ENCODE measurements at regions not wholly inside any gene's neighbourhood (a gene's known extent, or its start where the extent isn't known, plus 50 kb on each side); places are given as distances from the start of the nearest gene placed in this dataset.

GRCh38 chr2:74045454-74045853, 60.7 kb downstream of the TET3 start:
- H4K20me1 ChIP-seq (ENCODE audit: low read depth, low read length), result no peaks in the 10 kb centered on the region
- no peak overlapping the region for H3K27ac ChIP-seq (ENCODE audit: low read depth, low read length)

DNA sequence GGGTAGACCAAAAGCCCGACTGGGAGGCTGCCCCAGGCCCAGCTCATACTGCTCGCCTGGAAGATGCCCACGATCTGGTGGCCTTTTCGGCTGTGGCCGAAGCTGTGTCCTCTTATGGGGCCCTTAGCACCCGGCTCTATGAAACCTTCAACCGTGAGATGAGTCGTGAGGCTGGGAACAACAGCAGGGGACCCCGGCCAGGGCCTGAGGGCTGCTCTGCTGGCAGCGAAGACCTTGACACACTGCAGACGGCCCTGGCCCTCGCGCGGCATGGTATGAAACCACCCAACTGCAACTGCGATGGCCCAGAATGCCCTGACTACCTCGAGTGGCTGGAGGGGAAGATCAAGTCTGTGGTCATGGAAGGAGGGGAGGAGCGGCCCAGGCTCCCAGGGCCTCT, 61.7 kb downstream of the TET3 start:
- Histone ChIP-seq H3K27me3 (ENCODE audit: low read length) (no peaks in the 10 kb centered on the region), H3K9ac (ENCODE audit: low read length) (no peak overlapping the region), H3K4me3 (ENCODE audit: insufficient read depth, low read length, poor library complexity, severe bottlenecking) (no peak overlapping the region), H3F3A (ENCODE audit: insufficient read depth) (no peaks in the 10 kb centered on the region), H3K9me2 (replicated peaks; ENCODE audit: insufficient read depth, low read length) (no peaks in the 10 kb centered on the region), H4K20me1 (ENCODE audit: low read depth, low read length) (no peaks in the 10 kb centered on the region), H2AFZ (ENCODE audit: low read depth, low read length, severe bottlenecking) (no peak overlapping the region), H3K36me3 (ENCODE audit: low read length) (no peaks in the 10 kb centered on the region), H3K27ac (ENCODE audit: low read depth, low read length) (no peak overlapping the region), H3K4me2 (ENCODE audit: low read depth, low read length, poor library complexity, severe bottlenecking) (no peak overlapping the region), H3K9me3 (ENCODE audit: insufficient read depth, low read length) (no peaks in the 10 kb centered on the region), H3K79me2 (ENCODE audit: insufficient read depth, low read length) (peaks cover 51% of the 10 kb centered on the region)
- TF ChIP-seq, protein P1, sequence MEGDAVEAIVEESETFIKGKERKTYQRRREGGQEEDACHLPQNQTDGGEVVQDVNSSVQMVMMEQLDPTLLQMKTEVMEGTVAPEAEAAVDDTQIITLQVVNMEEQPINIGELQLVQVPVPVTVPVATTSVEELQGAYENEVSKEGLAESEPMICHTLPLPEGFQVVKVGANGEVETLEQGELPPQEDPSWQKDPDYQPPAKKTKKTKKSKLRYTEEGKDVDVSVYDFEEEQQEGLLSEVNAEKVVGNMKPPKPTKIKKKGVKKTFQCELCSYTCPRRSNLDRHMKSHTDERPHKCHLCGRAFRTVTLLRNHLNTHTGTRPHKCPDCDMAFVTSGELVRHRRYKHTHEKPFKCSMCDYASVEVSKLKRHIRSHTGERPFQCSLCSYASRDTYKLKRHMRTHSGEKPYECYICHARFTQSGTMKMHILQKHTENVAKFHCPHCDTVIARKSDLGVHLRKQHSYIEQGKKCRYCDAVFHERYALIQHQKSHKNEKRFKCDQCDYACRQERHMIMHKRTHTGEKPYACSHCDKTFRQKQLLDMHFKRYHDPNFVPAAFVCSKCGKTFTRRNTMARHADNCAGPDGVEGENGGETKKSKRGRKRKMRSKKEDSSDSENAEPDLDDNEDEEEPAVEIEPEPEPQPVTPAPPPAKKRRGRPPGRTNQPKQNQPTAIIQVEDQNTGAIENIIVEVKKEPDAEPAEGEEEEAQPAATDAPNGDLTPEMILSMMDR (IDR thresholded peaks at IDR 0.05; ENCODE audit: insufficient read depth, low read length, poor library complexity, severe bottlenecking), result no peak
- TF ChIP-seq EZH2phosphoT487 (conservative IDR thresholded peaks at IDR 0.05; ENCODE audit: low read length), result no peak

More at GRCh38 chr2:74045454-74045853, 60.7 kb downstream of the TET3 start:
- no peak overlapping the region for H3K4me2 ChIP-seq (ENCODE audit: low read depth, low read length, poor library complexity, severe bottlenecking)
- H3K27me3 ChIP-seq (ENCODE audit: low read length), result no peaks in the 10 kb centered on the region
- no peak overlapping the region for H2AFZ ChIP-seq (ENCODE audit: low read depth, low read length, severe bottlenecking)
- H3K9ac ChIP-seq (ENCODE audit: low read length), result no peak overlapping the region
- H3K9me2 ChIP-seq (replicated peaks; ENCODE audit: insufficient read depth, low read length), result no peaks in the 10 kb centered on the region
- no peaks in the 10 kb centered on the region for H3K9me3 ChIP-seq (ENCODE audit: insufficient read depth, low read length)
- no peak overlapping the region for H3K4me3 ChIP-seq (ENCODE audit: insufficient read depth, low read length, poor library complexity, severe bottlenecking)
- no peaks in the 10 kb centered on the region for H3K36me3 ChIP-seq (ENCODE audit: low read length)
- TF ChIP-seq, protein P1 (IDR thresholded peaks at IDR 0.05; ENCODE audit: insufficient read depth, low read length, poor library complexity, severe bottlenecking), result no peak
- TF ChIP-seq EZH2phosphoT487 (conservative IDR thresholded peaks at IDR 0.05; ENCODE audit: low read length), result no peak
- no peaks in the 10 kb centered on the region for H3F3A ChIP-seq (ENCODE audit: insufficient read depth)
- peaks cover 54% of the 10 kb centered on the region for H3K79me2 ChIP-seq (ENCODE audit: insufficient read depth, low read length)

GRCh38 chr2:74047152-74047551, 62.4 kb downstream of the TET3 start:
- no peak overlapping the region for H3K4me3 ChIP-seq (ENCODE audit: insufficient read depth, low read length, poor library complexity, severe bottlenecking)
- peaks cover 43% of the 10 kb centered on the region for H3K79me2 ChIP-seq (ENCODE audit: insufficient read depth, low read length)
- no peak overlapping the region for H3K4me2 ChIP-seq (ENCODE audit: low read depth, low read length, poor library complexity, severe bottlenecking)
- H3K27ac ChIP-seq (ENCODE audit: low read depth, low read length), result no peak overlapping the region
- no peak for TF ChIP-seq EZH2phosphoT487 (conservative IDR thresholded peaks at IDR 0.05; ENCODE audit: low read length)
- TF ChIP-seq, protein P1 (IDR thresholded peaks at IDR 0.05; ENCODE audit: insufficient read depth, low read length, poor library complexity, severe bottlenecking), result no peak
- no peak overlapping the region for H3K9ac ChIP-seq (ENCODE audit: low read length)
- H3K36me3 ChIP-seq (ENCODE audit: low read length), result no peaks in the 10 kb centered on the region
- no peaks in the 10 kb centered on the region for H3K27me3 ChIP-seq (ENCODE audit: low read length)
- H2AFZ ChIP-seq (ENCODE audit: low read depth, low read length, severe bottlenecking), result no peak overlapping the region
- H3F3A ChIP-seq (ENCODE audit: insufficient read depth), result no peaks in the 10 kb centered on the region
- H3K9me3 ChIP-seq (ENCODE audit: insufficient read depth, low read length), result no peaks in the 10 kb centered on the region
- H3K9me2 ChIP-seq (replicated peaks; ENCODE audit: insufficient read depth, low read length), result no peaks in the 10 kb centered on the region
- H4K20me1 ChIP-seq (ENCODE audit: low read depth, low read length), result no peaks in the 10 kb centered on the region
